Left forelimb (tissue), 1 donor: ENCODE measurements at regions not wholly inside any gene's neighbourhood (a gene's known extent, or its start where the extent isn't known, plus 50 kb on each side); places are given as distances from the start of the nearest gene placed in this dataset.
A peak's percentile ranks its signal among the peaks of the same experiment; 100 is the strongest.
"Not testable (repeated sequence)": the region's sequence is repeated elsewhere in the genome, so short reads cannot be mapped to it uniquely, and the experiment has no call there.

Experiments
- DNase-seq: peaks from one replicate; pipeline ENCODE4 v3.0.0-alpha.2; 2018; ENCODE audit warnings: low spot score

- DNase-seq, result no peak
Observed at GRCh38 chr1:30250338-30250983, 472.9 kb downstream of the MATN1 start.

- DNase-seq, result no peak
Observed at GRCh38 chr1:30249446-30250337, 473.7 kb downstream of the MATN1 start.

- no peak for DNase-seq
Observed at GRCh38 chr1:30248774-30249173, 474.6 kb downstream of the MATN1 start.

- no peak for DNase-seq
Observed at GRCh38 chr1:30248373-30248772, 475.0 kb downstream of the MATN1 start.

GRCh38 chr1:30244801-30245200, 478.6 kb downstream of the MATN1 start:
- DNase-seq, result no peak

GRCh38 chr1:30242722-30243457, 480.5 kb downstream of the MATN1 start:
- DNase-seq, result no peak

- no peak for DNase-seq
Observed at GRCh38 chr1:30242168-30242567, 481.2 kb downstream of the MATN1 start.

GRCh38 chr1:30241681-30242080, 481.7 kb downstream of the MATN1 start:
- no peak for DNase-seq

GRCh38 chr1:30234091-30234490, 489.3 kb downstream of the MATN1 start:
- DNase-seq, result no peak

- no peak for DNase-seq
Observed at GRCh38 chr1:30232288-30232899, 491.0 kb downstream of the MATN1 start.

- peak; percentile 9 for DNase-seq
Observed at GRCh38 chr1:30229960-30230359, 493.4 kb downstream of the MATN1 start.

GRCh38 chr1:30229557-30229956, 493.8 kb downstream of the MATN1 start:
- peak; percentile 12 for DNase-seq

GRCh38 chr1:30226648-30227047, 496.7 kb downstream of the MATN1 start:
- peak; percentile 14 for DNase-seq

GRCh38 chr1:30225357-30225756, 498.0 kb downstream of the MATN1 start:
- no peak for DNase-seq

- DNase-seq, result peak; percentile 37
Observed at GRCh38 chr1:30219675-30220074, 503.7 kb downstream of the MATN1 start.

- no peak for DNase-seq
Observed at GRCh38 chr1:30218438-30218837, 504.9 kb downstream of the MATN1 start.

GRCh38 chr1:30216602-30217001, 506.8 kb downstream of the MATN1 start:
- DNase-seq, result peak; percentile 17

GRCh38 chr1:30213936-30214335, 509.4 kb downstream of the MATN1 start:
- peak; percentile 33 for DNase-seq

- not testable (repeated sequence) for DNase-seq
Observed at GRCh38 chr1:30207962-30208361, 515.4 kb downstream of the MATN1 start.

- not testable (repeated sequence) for DNase-seq
Observed at GRCh38 chr1:30206631-30207030, 516.8 kb downstream of the MATN1 start.

- DNase-seq, result not testable (repeated sequence)
Observed at GRCh38 chr1:30204916-30205315, 518.5 kb downstream of the MATN1 start.

- DNase-seq, result no peak
Observed at GRCh38 chr1:30201015-30201414, 522.4 kb downstream of the MATN1 start.
